Lung (tissue), 11 donors: ENCODE measurements at regions not wholly inside any gene's neighbourhood (a gene's known extent, or its start where the extent isn't known, plus 50 kb on each side); places are given as distances from the start of the nearest gene placed in this dataset.

ENCODE experiments used
- ATAC-seq: fragments of 200-7000 bp; cut with Tn5 transposase; one replicate; pipeline ENCODE4 v1.9.1; 2020; ENCODE audit warnings: moderate number of reproducible peaks; ENCODE audit not compliant: insufficient read depth, low FRiP score
- DNase-seq, 3 donors: peaks; one replicate each; pipeline ENCODE4 v3.0.0-alpha.2; 2013 to 2017
- H3K27ac ChIP-seq, 2 donors: one replicate each; pipeline ENCODE4 v1.5.1; 2013; ENCODE audit warnings: mild to moderate bottlenecking in 2 of 2, moderate library complexity in 2 of 2, control low read depth in 1 of 2, inconsistent platforms in 1 of 2, low read depth in 1 of 2, low read length in 1 of 2
- H3K27me3 ChIP-seq, 3 donors: one replicate each; pipeline ENCODE4 v1.5.1; 2013; ENCODE audit warnings: low read length in 2 of 3; ENCODE audit not compliant: control insufficient read depth in 3 of 3, insufficient read depth in 3 of 3
- H3K36me3 ChIP-seq, 4 donors: one replicate each; pipeline ENCODE4 v1.5.1; 2013; ENCODE audit warnings: low read length in 4 of 4, mild to moderate bottlenecking in 1 of 4, moderate library complexity in 1 of 4; ENCODE audit not compliant: control insufficient read depth in 4 of 4, insufficient read depth in 4 of 4
- H3K4me1 ChIP-seq, 5 donors: one replicate each; pipeline ENCODE4 v1.5.1; 2013; ENCODE audit warnings: low read length in 5 of 5, mild to moderate bottlenecking in 2 of 5, moderate library complexity in 1 of 5; ENCODE audit not compliant: control insufficient read depth in 5 of 5, insufficient read depth in 5 of 5
- H3K4me3 ChIP-seq: one replicate; pipeline ENCODE4 v1.5.1; 2013; ENCODE audit warnings: mild to moderate bottlenecking, control low read depth, moderate library complexity
- H3K9ac ChIP-seq, 2 donors: one replicate each; pipeline ENCODE4 v1.5.1; 2013; ENCODE audit warnings: low read length in 2 of 2, control low read depth in 1 of 2; ENCODE audit not compliant: insufficient read depth in 1 of 2
- H3K9me3 ChIP-seq, 4 donors: one replicate each; pipeline ENCODE4 v1.5.1; 2013; ENCODE audit warnings: low read length in 3 of 4, mild to moderate bottlenecking in 1 of 4, moderate library complexity in 1 of 4; ENCODE audit not compliant: control insufficient read depth in 4 of 4, insufficient read depth in 3 of 4
- CTCF ChIP-seq: IDR thresholded peaks from 2 replicates; pipeline ENCODE4 v1.5.1; 2012; ENCODE audit warnings: mild to moderate bottlenecking; ENCODE audit errors: control extremely low read depth, extremely low read depth
- WGBS, 2 donors: extraction: QIAGEN DNeasy Blood & Tissue Kit; methylation state at CpG; one replicate each; pipeline ENCODE4 v1.1.7; 2013; 5-methylcytosine and 5-hydroxymethylcytosine counted together
- donor health status: control.
- donor health status: control.
- donor health status: Bipolar disorder and iron deficiency.
- donor health status: healthy.
- donor health status: DM: yes; HTN: yes; CAD: no.

DNA sequence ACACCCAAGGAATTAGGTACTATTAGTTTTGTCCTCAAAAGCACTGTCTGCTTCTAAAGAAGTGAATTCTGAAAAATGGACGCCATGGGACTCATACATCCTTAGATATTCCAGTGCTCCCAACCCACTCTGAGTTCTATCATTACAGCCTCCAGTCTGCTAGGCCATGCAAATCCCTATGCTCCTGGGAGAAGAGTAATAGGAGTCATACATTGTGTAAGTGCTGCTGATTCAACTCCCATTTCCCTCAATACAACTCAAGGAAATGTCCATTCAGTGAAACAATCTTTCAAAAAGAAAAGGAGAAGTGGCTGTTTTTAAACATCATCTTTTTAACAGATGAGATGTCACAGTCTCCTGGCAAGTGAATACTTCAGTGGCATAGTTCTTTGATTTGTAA lies 590.2 kb upstream of the LRRC4C start:
- no peak for ATAC-seq
- H3K9ac ChIP-seq: no peak overlapping the region
- no peaks in the 10 kb centered on the region for H3K36me3 ChIP-seq
- no peaks in the 10 kb centered on the region for H3K4me1 ChIP-seq
- TF ChIP-seq CTCF: no peak
- no peaks in the 10 kb centered on the region for H3K9me3 ChIP-seq
- no peaks in the 10 kb centered on the region for H3K27me3 ChIP-seq
- 74 to 77% methylated on average over 1 of the region's 1 CpG for WGBS, 2 donors
- H3K27ac ChIP-seq: no peak overlapping the region
- H3K4me3 ChIP-seq: no peak overlapping the region
- DNase-seq: no peak

DNA sequence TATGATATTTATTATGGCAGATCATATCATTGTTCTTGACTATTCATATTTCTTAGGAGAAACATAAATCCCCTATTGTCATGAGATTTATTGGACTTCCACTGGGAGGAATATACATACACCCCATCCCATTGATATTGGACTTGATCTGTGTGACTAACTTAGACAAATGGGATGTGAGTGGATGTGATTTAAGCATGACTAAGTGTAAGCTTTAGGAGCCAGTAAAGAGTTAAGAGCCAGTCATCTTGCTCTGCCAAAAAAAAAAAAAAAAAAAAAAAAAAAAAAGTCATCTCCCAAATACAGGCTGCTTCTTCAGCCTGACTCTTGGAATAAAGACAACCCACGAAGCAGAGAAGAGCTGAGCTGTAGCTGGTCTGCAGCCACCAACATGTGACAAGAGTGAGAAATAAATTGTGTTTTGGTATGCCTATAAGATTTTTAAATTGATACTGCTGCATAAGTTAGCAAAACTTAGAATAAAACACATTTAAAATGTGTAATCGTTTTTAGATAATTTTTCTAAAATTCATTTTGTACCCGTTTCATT lies 595.0 kb upstream of the LRRC4C start:
- 65 to 76% methylated on average over 3 of the region's 3 CpGs for WGBS, 2 donors
- no peak overlapping the region for H3K27ac ChIP-seq
- H3K36me3 ChIP-seq: no peaks in the 10 kb centered on the region
- no peaks in the 10 kb centered on the region for H3K27me3 ChIP-seq
- ATAC-seq (no peak), DNase-seq (no peak)
- no peak overlapping the region for H3K4me3 ChIP-seq
- no peak overlapping the region for H3K9ac ChIP-seq
- no peaks in the 10 kb centered on the region for H3K4me1 ChIP-seq
- TF ChIP-seq CTCF: no peak
- H3K9me3 ChIP-seq: no peaks in the 10 kb centered on the region

GRCh38 chr11:42055606-42056005 lies 596.2 kb upstream of the LRRC4C start:
- WGBS, 2 donors: 69 to 84% methylated on average over 1 of the region's 1 CpG
- TF ChIP-seq CTCF: no peak
- H3K27ac ChIP-seq: no peak overlapping the region
- no peak overlapping the region for H3K4me3 ChIP-seq
- no peaks in the 10 kb centered on the region for H3K4me1 ChIP-seq
- no peak overlapping the region for H3K9ac ChIP-seq
- no peaks in the 10 kb centered on the region for H3K36me3 ChIP-seq
- no peak for DNase-seq
- ATAC-seq: no peak
- no peaks in the 10 kb centered on the region for H3K9me3 ChIP-seq
- H3K27me3 ChIP-seq: no peaks in the 10 kb centered on the region

- Histone ChIP-seq H3K4me1 (no peaks in the 10 kb centered on the region), H3K27me3 (no peaks in the 10 kb centered on the region), H3K9me3 (no peaks in the 10 kb centered on the region), H3K9ac (no peak overlapping the region), H3K36me3 (no peaks in the 10 kb centered on the region), H3K4me3 (no peak overlapping the region), H3K27ac (no peak overlapping the region)
- DNase-seq (no peak), ATAC-seq (no peak)
- no peak for TF ChIP-seq CTCF
- 85 to 88% methylated on average over 5 of the region's 5 CpGs for WGBS, 2 donors
Observed at GRCh38 chr11:42058794-42059193, 599.3 kb upstream of the LRRC4C start.
